ENCODE measurements at regions not wholly inside any gene's neighbourhood (a gene's known extent, or its start where the extent isn't known, plus 50 kb on each side); places are given as distances from the start of the nearest gene placed in this dataset.

DNA sequence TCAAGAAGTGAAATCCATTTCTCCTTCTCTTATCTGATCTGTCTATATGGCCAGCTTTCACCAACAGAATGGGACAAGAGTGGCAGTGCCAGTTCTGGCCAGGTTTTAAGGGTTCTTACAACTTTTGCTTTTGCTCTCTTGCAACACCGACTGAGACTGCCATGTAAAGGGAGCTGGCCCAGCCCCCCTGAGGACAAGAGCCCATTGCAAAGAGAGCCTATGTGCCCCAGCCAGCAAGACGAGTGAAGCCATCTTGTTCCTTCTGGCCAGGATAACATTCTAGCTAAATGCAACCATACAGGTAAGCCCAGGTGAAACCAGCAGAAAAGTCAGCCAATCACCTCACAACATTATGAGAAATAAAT, 101.0 kb upstream of the RND3 start:
- TF ChIP-seq, protein P1, sequence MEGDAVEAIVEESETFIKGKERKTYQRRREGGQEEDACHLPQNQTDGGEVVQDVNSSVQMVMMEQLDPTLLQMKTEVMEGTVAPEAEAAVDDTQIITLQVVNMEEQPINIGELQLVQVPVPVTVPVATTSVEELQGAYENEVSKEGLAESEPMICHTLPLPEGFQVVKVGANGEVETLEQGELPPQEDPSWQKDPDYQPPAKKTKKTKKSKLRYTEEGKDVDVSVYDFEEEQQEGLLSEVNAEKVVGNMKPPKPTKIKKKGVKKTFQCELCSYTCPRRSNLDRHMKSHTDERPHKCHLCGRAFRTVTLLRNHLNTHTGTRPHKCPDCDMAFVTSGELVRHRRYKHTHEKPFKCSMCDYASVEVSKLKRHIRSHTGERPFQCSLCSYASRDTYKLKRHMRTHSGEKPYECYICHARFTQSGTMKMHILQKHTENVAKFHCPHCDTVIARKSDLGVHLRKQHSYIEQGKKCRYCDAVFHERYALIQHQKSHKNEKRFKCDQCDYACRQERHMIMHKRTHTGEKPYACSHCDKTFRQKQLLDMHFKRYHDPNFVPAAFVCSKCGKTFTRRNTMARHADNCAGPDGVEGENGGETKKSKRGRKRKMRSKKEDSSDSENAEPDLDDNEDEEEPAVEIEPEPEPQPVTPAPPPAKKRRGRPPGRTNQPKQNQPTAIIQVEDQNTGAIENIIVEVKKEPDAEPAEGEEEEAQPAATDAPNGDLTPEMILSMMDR (conservative IDR thresholded peaks at IDR 0.05), result no peak
- TF ChIP-seq ZFX (IDR thresholded peaks at IDR 0.05), result no peak
